NCI-H146 treated with DMSO at 0.1 percent for 48 hours (cell line): ENCODE measurements at regions not wholly inside any gene's neighbourhood (a gene's known extent, or its start where the extent isn't known, plus 50 kb on each side); places are given as distances from the start of the nearest gene placed in this dataset.

Experiments used
- DNase-seq: peaks from one replicate; lab custom pipeline; 2025; ENCODE audit not compliant: unreplicated experiment; lab: John Stamatoyannopoulos, UW

GRCh38 chr17:51486091-51486490 is 225.7 kb downstream of the UTP18 start:
- DNase-seq, result no peak

DNA sequence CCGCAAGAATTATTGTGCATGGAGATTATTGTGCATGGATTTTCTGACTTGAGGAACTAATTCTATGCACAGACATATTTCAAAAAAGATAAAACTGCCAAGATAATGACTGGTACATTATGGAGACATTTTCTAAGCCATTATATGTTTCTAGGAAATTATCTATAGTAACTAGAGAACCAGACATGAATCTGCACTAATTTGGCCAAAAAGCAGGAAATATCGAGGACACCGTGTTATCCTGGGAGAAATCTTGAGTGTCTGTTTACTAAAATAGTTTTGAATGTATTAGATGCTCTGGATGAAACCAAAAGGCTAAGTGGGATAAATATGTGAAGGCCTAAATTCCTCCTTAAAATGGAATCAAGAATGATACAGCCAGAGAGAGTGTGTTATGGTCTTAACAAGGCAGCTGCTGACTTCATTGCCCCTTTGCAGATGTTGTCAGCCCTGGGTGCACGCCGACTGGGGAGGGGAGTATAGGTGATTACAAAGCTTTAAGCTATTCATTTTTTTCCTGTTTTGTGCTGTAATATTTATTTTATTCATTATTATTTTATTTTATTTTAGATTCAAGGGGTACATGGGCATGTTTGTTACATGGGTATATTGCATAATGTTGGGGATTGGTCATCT is 226.7 kb downstream of the UTP18 start:
- DNase-seq, result no peak

GRCh38 chr17:51487947-51488346 is 227.6 kb downstream of the UTP18 start:
- no peak for DNase-seq

- no peak for DNase-seq
These were observed 231.1 kb downstream of the UTP18 start for GRCh38 chr17:51491416-51491815.

DNA sequence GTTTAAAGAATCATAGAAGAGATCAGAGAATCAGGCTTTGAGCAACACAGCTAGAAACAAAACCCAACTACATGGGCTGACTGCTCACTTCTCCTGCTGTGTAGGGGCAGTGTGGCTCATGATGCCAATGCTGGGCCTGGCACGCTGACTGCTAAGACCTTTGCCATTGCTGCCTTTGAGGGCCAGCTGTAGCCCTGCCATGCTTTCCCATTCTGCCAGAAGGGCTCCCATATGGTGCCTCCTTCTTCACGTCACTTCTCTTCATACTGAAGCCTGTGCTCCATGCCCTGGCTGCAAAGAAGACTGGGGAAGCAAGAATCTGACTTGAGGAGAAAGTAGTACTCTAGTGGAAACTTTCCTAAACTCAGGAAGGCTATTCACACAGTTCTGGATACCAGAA is 232.9 kb downstream of the UTP18 start:
- DNase-seq, result no peak

- no peak for DNase-seq
These were observed 236.0 kb downstream of the UTP18 start for GRCh38 chr17:51496378-51496777.

DNA sequence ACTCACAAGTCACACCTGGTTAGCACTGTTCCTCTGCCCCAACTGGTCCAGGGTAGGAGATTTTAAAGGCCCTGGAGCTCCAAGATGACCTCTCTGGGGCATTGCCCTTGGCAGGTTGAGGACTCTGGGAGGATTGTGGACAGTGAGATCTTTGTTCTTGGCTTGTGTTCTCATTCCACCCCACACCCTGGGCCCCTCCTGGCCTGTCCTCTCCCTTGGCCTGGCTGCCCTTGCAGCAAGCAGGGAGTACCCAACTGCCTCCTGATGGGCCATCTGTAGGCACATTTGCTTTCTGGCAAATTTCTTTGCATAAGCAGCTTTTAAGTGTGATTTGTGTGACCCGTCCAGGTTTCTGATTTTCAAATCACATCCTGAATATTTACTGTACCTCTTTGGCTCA is 239.6 kb downstream of the UTP18 start:
- DNase-seq, result no peak

DNA sequence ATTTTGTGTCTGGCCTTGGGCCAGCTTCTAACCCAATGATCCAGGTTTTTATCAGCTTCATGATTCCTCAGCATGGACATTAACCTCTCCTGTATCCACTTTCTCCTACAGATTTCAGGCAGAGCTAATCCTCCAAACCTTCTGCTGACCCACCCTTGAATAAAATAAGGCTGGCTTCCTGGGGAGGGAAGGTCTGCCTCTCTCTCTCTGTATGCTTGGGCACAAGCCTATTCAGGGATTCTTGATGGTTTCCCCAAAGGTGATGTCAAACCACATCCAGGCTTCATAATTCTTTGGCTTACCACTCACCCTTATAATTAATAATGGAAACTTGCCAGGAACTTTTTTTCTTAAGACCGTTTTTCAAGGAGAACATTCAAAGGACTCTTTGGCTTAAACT is 240.1 kb downstream of the UTP18 start:
- no peak for DNase-seq

DNA sequence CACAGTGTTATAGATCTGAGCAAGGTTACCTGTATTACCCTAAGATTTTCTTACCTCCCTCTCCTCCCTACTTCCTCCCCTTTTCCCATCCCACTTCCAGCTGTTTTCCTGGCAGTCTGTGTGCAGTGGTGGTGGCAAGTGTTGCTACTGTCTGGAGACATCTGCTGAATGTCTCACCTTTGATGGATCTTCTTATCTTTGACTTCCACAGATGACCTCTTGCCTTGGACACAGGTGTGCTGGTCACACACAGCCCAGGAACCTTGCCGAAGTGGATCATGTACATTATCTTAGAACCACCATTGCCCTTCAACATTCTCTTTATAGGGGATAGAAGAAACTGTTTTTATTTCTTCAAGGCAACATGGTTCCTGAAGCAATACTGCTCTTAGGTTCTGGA is 245.1 kb downstream of the UTP18 start:
- no peak for DNase-seq

- no peak for DNase-seq
These were observed 247.1 kb downstream of the UTP18 start for GRCh38 chr17:51507444-51507843.

DNA sequence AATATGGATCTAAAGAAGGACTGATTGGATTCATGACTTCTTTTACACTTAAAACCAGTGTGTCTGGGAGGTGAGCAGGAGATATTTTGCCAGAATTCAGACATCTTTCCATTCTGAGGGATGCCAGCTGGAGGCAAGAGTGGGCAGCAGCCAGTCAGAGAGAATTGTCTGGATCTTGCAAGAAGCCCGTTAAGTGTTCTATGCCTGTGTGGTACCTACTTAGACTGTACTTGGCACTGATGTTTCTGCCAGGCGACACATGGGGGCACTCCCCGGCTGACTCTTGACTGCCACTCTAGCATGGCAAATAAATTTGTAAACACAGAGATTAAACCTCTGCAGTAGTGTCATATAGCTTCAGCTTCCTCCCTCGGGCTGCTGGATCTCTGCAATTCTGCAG is 247.7 kb downstream of the UTP18 start:
- no peak for DNase-seq

- DNase-seq, result no peak
These were observed 250.6 kb downstream of the UTP18 start for GRCh38 chr17:51510940-51511339.

- no peak for DNase-seq
These were observed 252.0 kb downstream of the UTP18 start for GRCh38 chr17:51512220-51512907.

DNA sequence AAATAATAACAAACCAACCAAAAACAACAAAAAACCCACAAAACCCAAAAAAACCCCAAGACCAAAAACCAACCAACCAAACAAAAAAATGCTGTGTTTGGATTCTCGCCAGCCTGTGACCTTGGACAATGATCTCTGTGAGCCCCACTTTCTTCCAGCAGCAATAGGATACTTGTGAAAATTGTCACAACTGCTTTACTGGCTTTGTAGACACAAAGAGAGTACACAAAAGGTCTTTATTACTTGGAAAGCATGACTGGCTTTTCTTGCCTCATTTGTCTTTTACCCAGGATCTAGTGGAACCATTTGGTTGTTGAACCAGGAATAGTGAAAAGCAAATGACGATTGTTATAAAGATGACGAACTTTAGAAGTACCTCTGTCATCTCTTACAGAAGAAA is 256.6 kb downstream of the UTP18 start:
- DNase-seq, result no peak

DNA sequence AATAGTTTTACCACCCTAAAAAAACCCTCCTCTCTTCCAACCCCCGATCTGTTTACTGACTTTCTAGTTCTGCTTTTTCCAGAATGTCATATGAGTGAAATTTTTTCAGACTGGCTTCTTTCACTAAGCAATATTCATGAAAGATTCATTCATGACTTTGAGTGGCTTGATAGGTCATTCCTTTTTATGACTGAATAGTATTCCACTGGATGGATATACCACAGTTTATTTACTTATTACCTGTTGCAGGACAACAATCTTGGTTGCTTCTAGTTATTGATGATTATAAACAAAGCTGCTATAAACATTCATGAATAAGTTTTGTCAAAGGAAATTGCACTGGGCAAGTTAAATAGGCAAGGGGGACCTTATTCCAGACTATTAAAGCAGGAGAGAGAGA is 264.2 kb downstream of the UTP18 start:
- DNase-seq, result no peak

DNA sequence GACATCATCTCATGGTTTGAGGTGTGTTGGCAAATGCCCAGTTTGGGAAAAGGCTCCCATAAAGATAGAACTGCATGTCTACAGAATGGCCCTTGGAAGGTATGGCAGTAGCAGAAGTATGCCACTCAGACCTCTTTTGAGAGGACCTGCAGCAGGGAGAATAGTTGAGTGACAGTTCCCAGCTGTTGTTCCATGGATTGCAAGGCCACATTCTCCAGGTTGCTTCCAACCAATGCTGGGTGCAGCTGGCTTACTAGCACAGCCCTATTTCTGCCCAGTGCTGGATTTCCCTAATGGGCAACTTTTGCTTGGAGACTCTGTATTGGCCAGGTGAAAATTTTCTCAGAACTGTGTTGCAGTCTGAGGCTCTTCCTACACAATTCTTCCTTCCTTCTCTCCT is 266.2 kb downstream of the UTP18 start:
- DNase-seq, result no peak

DNA sequence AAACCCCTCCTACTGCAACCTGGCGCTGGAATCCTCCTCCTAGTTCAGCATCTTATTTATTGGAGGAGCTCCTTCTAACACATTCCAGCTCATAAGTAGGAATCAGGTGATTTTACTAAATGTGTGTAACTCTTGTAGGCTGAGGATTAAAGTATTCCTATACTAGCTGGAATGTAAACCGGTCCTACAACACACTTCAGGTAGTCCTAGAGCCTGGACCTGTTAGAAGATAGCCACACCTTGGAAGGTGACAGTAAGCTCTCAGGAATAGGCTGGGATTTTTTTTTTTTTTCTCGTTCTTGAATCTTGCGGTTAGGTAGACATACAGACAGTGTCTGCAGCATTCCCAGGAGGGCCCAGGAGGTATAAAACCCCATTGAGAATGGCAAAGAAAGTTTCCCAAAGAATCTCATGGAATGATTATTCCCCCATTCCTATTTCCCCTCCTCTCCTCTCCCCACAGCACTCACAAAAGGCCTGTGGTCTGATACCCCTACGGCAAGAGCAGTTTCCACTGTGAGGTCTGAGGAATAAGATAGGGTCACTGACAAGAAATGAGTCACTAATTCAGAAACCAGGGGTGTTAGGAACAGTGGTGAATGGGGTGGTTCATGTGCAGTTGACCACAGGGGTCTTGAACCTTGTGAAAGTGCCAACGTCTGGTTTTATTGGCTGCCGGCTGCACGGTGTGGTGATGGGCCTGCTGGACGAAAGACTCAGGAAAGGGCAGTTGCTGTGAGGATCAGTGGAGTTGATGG is 267.1 kb downstream of the UTP18 start:
- DNase-seq, result no peak

DNA sequence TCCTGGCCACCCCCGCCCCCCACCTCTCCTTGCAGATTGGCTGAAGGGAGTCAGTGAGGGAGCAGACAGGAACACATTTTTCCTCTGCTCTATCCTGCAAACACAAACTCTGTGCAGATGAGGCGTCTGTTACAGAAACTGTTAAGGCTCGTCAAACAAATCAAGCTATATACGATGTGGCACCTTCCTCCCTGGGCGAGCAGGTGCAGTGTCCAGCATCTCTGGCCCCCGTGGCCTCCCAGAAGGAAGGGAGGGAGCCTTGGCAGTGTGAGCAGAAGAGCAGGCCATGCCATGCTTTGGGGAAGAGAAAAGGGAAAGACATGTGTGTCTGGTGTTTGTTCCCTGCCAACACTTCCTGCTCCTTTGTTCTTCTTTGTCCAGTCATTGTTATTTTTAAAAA is 267.8 kb downstream of the UTP18 start:
- no peak for DNase-seq

- no peak for DNase-seq
These were observed 272.9 kb downstream of the UTP18 start for GRCh38 chr17:51533219-51533618.

GRCh38 chr17:51533821-51534220 is 273.5 kb downstream of the UTP18 start:
- DNase-seq, result no peak

DNA sequence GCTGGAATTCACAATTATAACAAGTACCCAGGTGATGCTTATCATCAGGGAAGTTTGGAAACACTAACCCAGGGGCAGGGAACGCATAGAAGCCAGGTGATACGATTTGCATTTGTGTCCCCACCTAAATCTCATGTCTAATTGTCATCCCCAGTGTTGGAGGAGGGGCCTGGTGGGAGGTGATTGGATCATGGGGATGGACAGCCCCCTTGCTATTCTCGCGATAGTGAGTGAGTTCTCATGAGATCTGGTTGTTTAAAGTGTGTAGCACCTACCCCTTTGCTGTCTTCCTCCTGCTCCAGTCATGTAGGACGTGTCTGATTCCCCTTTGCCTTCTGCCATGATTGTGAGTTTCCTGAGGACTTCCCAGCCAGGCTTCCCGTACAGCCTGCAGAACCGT is 276.3 kb downstream of the UTP18 start:
- DNase-seq, result no peak

DNA sequence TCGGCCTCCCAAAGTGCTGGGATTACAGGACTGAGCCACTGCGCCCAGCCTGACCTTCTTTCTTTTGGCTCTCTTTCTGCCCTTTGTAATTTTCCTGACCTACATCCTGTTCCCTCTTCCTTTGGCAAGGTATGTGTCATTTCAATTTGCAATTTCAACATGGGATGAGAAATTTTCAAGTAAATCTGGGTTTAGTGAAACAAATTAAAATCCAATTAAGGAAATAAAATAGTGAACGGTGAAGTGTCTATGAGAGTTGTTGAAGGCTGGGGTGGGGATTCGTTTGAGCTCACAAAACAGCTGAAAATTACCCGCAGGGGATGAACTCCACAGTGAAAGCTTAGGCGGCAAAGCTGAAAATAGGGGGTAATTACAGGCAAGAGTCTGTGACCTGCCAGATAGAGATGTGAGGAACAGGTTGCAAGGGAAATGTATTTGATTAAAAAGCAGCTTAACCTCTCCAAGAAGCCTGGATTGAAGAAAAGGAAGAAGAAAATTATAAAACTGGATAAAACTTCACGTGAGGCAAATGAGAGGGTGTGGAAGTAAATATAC is 277.7 kb downstream of the UTP18 start:
- DNase-seq, result no peak
